SKM-1 (cell line): ENCODE measurements at regions not wholly inside any gene's neighbourhood (a gene's known extent, or its start where the extent isn't known, plus 50 kb on each side); places are given as distances from the start of the nearest gene placed in this dataset.

Experiments
- DNase-seq: peaks from one replicate; lab custom pipeline; 2025; ENCODE audit not compliant: unreplicated experiment; lab: John Stamatoyannopoulos, UW

DNA sequence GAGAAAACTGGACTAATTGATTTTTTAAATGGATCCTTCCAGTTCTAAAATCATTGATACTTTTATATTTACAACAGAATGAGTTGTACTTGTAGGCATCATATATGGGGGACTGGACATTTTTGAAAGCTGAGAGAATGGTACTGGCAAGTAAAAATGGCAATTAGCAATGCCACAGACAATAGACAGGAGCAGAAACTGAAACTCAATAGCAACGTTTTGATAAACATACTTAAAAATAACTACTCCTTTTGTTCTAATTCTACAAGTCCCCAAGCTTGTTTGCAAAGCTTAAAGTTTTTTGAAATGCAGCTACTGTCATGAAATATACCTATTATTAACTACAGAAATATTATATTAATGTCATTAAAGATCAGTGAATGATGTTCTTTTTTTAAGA lies 52.8 kb upstream of the FBXL7 start:
- no peak for DNase-seq

DNA sequence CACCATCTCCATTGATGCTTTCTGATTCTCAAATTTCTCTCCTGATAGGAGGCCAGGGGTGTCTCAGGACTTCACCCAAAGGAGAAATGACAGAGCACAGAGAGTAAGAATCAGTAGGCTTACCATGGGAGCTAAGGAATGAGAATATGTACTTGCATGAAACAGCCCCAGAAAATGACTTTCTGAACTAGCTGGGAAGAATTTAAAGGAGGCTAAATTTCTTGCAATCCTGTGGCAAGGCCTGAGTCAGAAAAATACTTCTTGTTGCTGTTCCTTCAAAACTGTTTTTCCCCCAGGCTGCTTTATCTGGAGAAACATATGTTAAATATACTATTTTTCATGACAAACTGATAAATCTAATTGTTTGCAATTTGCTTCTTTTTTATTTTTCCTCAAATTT lies 53.4 kb upstream of the FBXL7 start:
- no peak for DNase-seq

DNA sequence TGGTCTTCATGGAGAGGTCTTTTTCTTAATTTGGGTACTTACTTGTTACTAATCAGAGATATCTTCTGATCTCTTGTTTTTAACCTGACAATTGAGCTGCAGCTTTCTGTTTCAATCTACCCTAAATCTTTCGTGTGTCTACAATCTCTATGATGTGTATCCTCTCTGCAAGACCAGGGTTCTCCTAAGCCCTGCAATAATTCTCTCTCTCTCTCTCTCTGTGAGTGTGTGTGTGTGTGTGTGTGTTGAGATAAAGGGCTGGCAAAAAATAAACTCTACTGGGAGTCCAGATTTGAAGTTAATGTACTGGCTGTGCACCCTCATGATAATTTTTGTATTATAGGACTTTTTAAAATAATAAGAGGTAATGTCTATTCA lies 57.8 kb upstream of the FBXL7 start:
- no peak for DNase-seq

DNA sequence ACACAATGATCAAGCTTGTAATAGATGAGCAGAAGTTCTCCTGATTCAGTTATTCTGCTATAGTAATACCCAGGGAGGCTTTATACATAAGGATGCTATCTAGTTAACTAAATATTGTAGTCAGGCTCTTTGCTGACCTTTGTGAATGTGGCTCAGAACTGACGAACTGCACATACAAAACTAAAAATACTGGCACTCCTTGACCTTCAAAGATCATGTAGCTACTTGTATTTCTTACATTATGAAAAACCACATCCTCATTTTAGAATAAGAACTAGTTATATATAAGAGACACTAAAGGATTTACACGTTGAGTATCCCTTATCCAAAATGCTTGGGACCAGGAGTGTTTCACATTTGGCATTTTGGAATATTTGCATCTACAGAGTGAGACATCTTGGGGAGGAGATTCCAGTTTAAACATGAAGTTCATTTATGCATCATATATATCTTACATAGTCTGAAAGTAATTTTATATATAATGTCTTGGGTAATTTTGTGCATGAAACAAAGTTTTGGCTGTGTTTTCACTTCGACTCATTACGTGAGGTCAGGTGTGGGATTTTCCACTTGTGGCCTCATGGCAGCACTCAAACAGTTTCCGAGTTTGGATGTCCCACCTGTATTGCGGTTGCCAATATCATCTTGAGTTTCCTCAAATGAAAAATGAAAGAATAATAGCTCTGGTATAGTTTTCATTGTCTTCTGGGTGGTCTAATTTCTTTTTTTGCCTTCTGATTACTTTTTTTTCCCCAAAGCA lies 58.4 kb upstream of the FBXL7 start:
- DNase-seq: no peak

DNA sequence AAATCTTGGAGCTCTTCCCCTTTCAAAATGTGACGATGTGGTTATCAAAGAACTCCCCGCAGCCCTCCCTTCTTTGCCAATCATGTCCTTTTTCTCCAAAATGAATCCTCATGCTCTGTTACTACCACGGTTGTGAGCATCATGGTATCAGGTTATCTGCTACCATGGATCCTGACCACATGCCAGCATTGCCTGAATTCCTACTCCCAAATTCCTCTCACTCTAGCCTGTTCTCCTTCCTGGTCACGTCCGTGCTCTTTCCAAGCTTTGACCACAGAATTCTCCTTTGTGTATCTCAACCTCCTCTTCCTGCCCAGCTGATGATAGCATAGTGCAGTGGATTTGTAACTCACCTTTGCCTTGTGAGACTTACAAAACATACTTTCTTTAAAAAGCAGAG lies 59.5 kb upstream of the FBXL7 start:
- DNase-seq: no peak

DNA sequence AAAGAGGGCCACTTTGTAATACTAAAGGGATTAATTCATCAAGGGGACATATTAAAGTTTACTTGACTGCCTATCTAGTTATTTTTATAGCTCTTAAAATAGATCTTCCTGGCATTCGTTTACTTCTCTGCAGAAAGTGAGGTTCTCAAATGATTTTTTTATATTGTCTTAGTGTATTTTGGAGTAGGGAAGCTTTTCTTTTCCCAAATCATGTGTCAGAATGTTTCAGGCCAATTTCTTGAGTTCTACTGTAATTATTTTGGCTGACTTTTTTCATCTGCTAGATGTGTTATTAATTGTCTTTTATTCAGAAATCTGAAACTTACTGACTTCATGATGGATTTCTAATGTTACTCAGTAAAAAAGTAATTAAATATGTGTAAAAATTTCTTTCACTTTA lies 60.2 kb upstream of the FBXL7 start:
- DNase-seq: no peak

DNA sequence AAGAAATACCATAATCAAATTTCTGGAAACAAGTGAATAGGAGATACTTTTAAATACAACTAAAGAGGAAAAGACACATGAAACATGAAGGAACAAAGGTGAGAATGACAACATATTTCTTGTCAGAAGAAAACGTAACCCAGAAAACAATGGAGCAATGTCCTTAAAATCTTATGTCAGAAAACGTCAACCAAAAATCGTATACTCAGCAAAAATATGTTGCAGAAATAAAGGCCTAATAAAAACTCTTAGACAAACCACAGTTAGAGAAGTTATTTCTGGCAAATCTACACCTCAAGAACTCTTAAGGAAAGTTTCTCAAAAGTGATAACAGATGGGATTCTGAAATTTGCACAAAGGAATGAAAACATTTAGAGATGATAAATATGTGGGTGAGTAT lies 66.3 kb upstream of the FBXL7 start:
- no peak for DNase-seq

DNA sequence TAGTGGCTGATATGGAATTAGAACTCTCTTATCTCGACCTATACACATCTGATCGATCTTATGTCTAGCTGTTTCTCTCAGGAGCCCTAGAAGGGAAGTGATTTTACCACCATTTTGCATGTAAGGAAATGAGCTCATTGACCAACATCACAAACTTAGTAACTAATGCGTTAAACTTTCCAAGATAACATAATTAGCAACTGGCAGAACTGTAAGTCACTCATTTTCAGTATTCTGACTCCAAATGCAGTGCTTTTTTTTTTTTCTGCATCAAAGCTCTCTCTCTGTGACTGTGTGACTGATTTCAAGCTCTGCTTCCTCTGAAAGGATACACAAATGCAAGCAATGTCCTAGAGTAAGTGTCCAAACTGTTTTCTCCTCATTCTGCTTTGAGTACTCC lies 68.1 kb upstream of the FBXL7 start:
- no peak for DNase-seq

DNA sequence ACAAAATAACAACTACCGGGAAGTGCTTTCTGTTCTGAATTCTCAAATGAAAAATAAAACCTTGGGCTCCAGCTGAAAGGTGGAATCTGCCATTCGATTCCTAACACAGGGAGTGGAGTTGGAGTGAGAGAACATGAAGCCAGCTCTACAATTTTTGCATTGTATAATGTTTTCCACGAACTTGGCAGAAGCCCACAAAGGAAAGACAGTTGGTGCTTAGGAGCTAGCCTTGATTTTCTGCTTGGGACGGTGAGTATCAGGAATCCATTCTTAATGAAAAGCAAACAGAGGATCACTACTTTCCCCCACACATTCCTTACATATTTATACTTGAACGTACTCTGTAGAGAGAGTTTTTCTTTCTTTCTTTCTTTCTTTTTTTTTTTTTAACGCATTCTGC lies 74.2 kb upstream of the FBXL7 start:
- DNase-seq: no peak

DNA sequence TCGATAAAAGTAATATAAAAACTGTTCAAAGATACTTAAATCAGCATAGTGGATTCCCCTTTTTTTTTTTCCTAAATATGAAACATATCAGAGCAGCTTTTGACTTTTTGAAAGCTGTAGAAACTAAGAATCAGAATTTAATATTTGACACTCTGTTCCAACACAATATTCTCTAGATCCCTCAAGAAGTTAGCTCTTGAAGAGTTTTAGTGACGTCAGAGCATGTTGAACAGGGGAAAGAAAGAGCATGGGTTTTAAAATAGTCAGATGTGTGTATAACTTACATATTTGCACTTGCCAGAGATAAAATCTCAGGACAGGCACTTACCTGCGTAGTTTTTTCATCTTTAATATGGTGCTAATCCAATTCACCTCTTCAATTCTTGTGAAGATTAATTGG lies 75.2 kb upstream of the FBXL7 start:
- no peak for DNase-seq

DNA sequence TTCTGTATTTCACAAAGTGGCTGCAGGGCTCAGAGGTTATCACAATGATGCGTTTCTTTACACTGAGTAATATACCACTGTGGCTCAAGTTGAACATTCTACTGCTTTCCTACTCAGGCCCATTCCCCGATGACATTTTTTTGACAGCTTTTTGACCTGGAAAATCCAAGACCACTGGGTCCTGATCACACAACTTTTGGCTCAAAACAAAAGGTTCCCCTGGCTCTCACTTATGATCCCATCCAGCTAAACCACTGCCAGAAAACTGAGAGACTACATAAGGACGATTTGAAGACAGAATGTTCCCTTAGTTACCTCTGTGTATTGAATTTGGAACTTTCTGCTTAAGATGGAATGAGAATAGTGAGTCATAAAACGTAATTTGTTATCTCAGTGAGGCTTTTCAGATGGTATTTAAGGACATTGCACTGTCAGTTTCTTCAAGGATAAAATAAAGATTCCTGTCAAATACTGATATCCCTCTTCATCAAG lies 78.0 kb upstream of the FBXL7 start:
- no peak for DNase-seq

DNA sequence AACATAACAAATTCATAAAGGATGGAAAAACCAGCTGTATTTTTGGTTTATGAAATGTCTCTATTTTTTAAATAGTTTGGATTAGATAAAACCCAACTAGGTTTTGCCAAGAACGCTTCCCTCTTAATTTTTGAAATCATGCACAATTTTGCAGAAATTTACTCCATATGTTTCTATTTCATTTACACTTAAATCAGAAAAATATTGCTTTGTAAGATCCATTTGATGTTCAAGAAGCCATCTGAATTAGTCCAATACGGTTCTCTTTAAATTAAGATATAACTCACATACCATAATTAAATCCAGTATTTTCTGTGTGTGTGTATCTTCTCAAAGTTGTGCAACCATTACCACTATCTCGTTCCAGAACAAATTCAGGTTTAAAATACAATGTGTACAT lies 78.6 kb upstream of the FBXL7 start:
- DNase-seq: no peak

DNA sequence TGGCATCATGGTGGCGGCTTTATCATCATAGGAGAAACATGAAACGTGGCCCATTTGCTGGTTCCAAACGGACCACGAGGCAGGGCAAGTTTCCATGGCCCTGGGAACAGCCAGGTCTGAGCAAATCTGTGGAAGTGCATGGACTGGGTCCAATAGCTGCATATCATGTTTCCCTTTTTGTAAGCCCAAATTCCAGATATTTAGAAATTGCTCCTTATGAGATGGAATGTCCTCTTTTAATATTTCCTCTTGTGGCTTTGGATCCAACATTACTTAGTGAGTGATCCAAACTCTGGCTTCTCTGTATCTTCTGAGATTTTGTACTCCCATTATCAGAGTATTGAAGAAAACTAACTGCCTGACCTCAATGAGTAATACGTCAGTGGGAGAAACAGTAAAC lies 79.8 kb upstream of the FBXL7 start:
- DNase-seq: no peak

DNA sequence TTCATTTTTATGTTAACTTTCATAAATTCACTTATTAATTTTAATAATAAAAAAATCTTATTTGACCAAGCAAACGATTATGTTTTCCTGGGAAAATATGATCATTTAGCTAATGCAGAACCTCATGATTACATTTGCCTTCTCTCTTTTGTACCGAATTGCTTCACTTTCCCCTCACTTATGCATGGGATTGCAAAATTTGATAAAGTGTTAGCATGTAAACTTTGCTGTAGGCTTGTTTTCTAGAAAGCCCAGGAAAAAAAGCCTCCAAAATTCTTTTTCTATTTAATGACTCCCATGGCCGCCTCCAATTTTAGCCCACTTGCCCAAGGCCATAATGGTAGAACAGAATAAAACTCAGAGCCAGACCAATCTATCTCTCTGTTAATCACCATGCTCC lies 82.8 kb upstream of the FBXL7 start:
- no peak for DNase-seq

DNA sequence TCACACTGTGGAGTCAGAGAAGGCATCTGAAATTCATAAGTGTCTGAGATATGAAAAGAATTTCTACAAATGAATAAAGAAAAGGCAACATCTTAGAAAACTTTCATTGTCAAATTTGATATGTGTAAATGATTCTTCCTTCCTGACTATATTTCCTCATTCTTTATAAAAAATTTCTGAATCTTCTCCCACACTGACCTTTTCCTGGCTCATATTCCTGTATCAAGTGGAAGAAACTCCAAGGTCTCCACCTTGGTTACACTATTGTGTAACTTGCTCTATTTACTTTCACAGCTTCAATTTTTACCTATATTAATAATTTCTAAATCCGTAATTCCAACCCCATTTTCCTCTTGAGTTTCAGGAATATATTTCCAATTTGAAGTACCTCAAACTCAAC lies 93.5 kb upstream of the FBXL7 start:
- no peak for DNase-seq

DNA sequence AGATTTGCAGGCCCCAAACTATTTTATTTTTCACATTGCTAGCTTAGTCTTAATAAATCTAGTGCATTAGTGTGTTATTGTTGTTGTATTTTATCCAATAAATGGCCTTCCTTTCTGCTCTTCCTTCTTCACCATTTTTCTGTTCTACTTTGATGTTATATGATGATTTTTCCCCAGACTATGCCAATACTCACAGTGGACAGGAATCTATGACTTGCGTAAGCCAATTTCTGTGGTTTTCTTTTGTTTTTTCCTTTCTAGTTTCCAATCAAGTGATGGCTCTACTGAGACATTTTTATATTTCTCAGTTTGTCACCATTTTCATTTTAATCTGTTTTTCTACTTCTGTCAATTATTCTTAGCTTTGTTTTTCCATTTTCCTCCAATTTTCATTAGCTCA lies 106.8 kb upstream of the FBXL7 start:
- no peak for DNase-seq

DNA sequence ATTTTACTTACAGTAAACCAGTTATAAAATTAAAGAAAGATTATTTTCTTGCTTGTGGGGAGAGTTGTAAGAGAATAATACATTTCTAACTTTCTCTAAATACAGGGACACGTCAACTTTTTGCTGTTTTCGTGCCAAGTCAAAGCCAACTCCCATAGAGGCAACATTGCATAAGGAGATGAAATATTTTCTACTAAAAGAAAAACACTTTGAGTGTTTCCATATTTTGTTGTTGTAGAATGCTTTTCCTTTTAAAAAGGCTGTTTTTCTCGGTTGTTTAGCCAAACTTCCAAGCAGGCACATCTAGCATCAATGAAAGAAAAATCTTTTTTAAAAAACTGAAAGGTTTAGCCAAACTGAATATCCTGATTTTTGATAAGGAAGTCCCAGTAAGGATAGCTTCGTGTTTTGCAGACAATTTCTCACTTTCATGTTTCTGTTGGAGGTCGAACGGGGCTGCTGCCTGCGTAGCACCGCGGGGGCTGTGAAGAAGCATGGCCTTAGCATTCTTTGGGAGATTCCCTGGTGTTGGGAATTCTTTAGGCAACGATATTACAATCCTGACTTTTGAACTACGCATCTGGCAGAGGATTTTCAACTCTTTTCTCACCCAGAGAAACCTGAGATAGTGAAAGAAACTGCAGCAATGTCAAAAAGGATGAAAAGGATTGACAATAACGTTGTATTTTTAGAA lies 108.1 kb upstream of the FBXL7 start:
- no peak for DNase-seq

DNA sequence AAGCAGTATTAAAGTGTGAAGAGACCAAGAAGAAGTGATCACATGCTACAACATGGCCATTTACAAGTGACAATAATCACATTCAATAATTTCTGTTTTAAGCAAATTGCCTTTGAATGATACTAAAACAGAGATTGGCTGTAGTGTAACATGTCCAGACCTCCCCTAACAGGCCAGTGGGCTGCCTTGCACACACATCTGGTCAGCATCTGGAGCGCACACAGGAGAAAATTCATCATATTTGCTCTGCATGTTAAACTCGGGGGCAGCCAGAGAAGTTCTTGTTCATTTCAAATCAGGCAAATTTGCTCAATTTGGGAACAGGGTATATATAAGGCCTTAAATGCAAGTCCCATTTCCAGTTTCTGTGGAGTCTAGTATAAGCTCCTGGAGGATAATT lies 111.1 kb upstream of the FBXL7 start:
- no peak for DNase-seq

DNA sequence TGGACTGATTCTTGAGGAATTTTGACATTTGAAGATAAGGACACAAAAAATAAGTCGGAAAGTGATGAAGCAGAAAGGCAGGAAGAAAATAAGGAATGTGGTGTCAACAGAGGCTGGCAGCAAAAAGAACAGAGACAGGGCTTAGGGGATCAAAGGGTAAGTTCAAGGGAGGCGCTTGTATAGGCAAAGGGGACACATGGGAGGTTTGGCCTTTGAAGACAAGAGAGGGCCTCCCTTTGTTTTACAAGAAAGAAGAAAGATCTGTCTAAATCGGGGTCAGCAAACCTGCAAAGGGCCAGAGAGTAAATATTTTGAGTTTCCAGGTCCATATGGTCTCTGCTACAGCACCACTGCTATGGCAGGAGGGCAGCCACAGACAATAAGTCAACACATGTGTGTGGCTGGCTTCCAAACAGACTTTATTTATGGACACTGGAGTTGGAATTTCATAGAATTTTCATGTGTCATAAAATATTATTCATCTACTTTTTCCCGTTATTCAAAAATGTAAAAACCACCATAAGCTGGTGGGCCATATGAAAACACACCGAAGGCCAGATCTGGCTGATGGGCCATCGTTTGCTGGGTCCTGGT lies 112.0 kb upstream of the FBXL7 start:
- DNase-seq: no peak

DNA sequence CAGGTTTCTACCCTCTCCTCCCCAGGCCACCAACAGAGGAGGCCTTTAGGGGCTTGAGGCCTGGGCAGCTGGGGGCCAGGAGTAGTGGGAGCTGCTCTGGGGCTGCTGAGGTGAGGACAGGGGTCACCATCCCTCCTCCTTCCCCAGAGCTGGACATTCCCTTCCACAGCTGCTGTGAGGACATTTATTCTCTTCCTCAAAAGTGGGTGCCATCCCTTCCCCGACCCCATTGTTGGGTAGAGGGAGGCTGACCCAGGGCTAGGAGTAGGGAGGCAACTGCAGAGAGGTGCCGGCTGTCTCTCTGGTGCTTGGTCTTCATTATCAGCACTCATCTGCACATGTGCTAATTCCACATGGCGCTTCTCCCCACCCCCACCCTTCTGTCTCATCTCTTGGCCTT lies 113.9 kb upstream of the FBXL7 start:
- DNase-seq: no peak

DNA sequence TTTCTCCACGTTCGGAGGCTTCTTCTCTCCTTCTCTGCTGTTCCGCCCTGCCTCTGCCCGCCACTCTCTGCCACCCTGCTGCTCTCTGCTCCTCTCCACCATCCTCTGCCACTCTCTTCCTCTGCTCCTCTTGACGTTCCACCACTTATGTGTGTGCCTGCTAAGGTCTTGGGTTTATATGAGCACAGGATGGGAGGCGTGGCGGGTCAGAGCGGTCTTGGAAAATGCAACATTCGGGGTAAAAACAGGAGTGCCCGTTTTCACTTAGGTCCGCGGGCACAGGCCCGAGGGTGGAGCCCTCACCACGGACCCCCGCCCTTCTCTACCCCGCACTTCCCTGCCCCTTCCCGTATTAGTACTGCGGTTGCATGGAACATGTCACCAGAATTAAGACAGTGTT lies 114.4 kb upstream of the FBXL7 start:
- no peak for DNase-seq

DNA sequence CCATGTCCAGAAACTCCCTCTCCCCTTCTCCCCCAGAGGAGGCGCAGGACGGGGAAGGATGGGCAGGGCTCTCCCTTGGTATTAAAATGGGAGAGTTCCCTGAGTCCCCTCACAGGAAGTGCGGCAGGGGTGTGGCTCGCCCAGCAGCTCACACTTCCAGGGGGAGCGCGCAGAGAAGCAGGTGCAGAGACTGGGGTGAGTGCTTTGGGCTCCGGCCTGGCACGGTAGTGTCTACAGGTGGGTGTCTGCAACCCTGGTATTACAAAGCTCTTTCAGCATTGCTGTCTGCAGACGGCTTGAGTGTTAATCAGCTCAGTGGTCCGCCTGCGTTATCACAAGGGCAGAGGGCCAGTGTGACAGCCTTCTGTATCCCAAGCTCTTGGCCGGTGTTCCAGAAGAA lies 114.9 kb upstream of the FBXL7 start:
- DNase-seq: no peak

DNA sequence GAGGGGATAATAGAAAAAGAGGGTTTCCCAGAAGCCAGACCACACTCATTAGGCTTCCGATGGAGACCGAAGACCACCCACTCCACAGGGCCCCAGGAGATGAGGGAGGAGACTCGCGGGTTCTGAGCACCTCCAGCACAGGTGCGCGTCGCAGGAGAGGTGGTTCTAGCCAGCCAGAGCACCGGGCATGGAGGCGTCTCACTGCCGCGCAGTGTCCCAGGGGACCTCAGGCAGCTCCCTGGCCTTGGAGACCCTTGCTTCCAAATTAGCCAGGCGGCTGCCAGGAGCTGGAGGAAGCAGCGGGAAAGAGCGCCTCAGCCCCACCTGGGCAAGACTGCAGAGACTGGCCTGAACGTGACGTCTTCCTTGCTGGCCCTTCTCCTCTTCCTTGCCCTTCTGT lies 115.4 kb upstream of the FBXL7 start:
- DNase-seq: no peak
